ENCODE measurements at regions not wholly inside any gene's neighbourhood (a gene's known extent, or its start where the extent isn't known, plus 50 kb on each side); places are given as distances from the start of the nearest gene placed in this dataset.
"Not testable (repeated sequence)": the region's sequence is repeated elsewhere in the genome, so short reads cannot be mapped to it uniquely, and the experiment has no call there.

DNA sequence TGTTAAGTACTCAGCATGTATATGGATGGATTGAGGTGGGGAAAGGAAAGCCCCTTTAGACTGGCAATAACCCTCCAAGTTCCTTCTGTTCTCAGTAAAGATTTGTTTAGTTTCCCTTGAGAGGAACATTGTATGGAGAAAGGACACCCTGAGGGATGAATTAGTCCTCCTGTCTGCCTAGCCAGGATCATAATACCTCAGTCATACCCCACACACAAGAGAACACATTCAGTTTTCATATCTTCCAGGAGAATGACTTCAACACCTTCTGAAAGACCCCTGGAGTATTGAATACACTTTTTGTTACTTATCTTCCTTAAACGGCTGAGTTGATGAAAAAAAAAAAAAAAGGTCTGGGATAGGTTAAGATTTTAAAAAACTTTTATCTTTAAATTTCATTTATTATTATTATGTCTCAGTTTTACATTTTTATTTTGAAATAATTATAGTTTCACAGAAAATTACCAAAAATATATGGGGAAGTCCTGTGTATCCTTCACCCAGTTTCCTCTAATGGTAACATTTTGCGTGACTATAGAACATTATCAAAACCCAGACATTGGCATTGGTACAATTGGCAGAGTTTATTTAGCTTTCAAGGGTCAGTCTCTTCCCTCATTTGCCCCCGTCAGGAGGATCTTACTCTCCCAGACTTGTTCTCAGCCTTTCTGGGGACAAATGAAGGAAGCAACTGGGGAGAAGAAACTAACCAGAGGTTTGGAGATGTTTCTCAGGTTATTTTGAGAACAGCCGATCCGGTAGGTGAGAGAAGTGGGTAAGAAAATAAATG lies 88.0 kb downstream of the ACTBL2 start:
- DNase-seq, result no peak

DNA sequence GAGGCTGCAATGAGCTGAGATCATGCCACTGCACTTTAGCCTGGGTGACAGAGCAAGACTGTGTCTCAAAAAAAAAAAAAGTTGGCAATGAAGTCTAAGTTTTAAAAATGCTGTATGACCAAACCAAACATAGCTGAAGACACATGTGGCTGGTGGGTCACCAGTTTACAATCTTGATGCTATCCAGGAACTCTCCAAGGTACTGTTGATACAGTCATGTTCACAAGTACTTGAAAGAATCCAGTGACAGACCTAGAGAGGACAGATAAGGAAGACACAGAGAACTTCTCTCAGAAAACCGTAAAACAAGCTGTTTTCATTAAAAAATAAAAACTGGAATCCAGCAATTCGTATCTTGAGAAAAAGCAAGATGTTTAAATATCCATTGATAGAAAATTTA lies 95.7 kb downstream of the ACTBL2 start:
- peak; percentile 19 for DNase-seq

DNA sequence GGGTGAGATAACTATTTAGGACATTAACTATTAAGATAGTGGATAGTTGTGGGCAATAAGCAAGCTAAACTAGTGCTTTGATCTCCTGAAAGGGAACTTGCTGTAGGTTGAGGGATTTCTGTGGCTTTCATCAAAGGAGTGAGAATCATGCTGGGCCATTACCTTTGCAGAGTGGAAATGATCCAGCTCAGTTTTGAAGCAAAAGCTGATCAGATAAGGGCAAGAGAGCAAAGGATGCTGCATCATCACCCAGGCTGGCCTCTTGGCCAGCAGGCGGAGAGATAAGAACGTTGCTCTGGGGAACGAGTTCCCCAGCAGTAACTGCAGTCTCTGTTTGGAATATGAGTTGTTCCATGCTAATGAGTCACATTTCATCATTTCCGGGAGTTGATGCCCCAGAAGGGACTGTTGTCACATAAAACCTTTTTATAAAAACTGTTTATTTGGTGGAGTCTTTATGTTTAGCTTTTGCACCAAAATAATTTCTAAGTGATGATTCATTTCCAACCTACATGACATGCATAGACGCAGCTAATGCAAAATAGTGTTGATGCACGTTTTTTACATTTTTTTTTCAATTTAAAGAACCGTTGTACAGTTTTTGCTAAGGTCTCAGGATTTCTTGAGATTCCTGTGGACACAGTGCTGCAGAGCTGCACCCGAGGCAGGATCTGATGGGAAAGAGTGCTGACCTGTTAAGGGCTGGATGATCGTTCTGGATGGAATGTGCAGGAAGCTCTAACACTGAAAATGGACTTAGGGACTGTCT lies 99.3 kb downstream of the ACTBL2 start:
- DNase-seq, result no peak

DNA sequence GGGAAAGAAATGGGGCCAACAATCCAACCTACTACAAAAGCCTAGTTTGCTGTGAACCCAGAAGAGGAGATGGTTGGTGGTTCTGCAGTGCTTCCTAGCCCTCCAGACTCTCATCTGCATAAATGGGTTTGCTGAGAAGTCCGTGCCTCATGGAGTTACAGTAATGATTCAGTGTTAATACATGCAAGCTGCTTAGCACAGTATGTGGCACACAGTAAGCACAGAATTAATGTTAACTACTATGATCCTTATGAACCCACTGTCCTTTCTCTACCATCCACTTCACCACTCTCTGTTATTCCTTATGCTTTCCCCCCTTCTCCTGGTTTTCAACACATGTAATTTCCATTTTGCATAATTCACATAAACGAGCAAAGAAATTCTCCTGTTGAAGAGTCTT lies 100.0 kb downstream of the ACTBL2 start:
- no peak for DNase-seq

GRCh38 chr5:57370376-57370775 lies 112.2 kb downstream of the ACTBL2 start:
- no peak for DNase-seq

DNA sequence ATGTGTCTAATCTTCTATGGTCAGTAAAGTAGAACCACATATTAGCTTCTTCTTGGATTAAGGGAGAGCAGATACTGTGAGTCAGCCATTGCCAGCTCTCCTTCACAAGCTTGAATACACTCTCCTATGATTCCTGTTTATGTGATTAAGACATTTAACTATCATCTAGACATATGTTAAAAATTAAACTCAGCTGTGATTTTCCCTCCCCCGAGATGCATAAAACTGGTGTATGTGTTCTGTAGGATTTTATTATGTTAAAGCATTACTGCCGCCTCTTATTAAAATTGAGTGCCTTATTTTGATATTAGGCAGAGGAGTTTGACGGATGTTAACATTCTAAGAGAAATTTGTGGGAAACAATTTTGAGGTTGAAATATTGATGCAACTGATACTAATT lies 114.6 kb downstream of the ACTBL2 start:
- no peak for DNase-seq

- no peak for DNase-seq
Observed at GRCh38 chr5:57366744-57367143, 115.9 kb downstream of the ACTBL2 start.

DNA sequence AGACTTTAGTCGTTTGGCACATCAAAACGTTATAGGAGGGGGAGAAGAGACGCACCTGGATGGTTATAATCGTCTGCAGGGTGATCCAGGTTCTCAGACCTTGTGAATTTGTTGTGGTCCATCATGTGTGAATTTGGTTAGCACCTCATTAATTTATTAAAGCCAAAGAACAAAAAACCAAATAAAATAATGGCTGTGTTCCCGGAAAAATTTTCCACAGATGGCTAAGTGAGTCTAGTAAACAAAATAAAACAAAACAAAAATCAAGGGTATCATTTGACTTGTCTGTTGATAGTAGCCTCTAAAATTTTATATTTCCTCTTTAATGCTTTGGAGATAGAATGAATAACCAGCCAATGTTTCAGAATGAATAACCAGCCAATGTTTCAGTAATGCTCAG lies 119.7 kb downstream of the ACTBL2 start:
- DNase-seq, result no peak

DNA sequence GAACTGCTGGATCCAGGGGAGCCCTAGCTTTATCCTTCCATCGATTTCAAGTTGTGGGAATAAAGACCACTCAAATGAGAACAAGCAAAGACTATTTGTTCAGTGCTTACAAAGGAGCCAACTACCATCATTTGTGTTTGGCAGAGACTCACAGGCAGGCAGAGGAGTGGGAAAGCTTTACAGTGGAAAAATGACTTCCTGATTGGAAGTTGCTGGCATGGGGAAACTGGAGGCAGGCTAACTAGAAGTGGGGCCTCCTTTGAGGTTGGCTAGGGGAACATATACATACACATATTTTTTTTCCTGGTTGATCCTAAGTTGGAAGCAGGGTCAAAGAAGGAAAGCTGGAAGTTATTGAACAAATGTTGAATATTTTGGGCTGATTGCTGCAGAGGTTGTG lies 121.7 kb downstream of the ACTBL2 start:
- DNase-seq, result no peak

GRCh38 chr5:57358796-57359592 lies 123.6 kb downstream of the ACTBL2 start:
- DNase-seq, result no peak

- not testable (repeated sequence) for DNase-seq
Observed at GRCh38 chr5:57356850-57357249, 125.8 kb downstream of the ACTBL2 start.

DNA sequence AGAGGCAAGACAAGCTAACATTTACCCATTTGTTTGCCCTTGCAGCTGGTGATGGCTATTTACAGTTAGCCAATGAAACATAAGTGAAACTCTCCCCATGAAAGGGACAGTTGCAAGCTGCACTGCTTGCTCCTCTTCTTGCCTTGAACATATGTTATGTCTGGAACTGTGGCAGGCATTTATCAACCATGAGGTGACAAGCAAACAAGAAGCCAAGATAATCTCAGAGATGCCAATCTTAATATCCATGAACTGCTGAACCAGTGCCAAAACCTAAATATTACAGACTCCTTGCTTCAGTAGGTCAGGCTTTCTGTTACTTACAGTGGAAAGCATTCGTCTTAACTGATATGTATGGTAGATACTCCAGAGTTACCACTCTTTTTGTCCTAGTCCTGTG lies 133.4 kb downstream of the ACTBL2 start:
- no peak for DNase-seq

GRCh38 chr5:57348376-57349140 lies 134.1 kb downstream of the ACTBL2 start:
- DNase-seq, result no peak

GRCh38 chr5:57346328-57346727 lies 136.3 kb downstream of the ACTBL2 start:
- no peak for DNase-seq

DNA sequence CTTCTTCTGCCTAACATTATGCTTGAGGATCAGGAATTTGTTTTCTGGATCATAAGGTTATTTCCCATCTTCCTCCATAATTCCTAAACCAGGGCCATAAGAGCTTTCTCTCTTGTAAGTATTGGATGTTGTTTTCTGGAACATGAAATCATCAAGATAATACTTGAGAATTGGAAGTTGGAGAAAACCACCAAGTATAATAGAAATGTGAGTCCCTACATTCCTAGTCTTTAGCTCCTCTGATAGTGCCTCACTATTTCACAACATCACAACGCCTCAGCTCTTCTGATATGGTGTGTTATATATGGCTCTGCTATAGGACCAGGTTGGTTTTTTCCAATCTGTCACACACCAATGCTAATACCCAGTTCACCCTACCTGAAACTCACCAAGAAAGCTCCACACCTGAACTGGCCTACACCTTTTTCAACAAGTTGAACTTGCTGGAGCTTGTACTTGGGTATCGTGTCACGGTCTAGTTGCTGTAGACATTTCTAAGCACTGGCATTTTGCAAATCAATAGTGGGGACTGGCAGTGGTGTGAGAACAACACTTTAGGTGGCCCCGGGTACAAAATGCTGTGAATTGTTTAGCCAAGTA lies 141.1 kb downstream of the ACTBL2 start:
- DNase-seq, result no peak

DNA sequence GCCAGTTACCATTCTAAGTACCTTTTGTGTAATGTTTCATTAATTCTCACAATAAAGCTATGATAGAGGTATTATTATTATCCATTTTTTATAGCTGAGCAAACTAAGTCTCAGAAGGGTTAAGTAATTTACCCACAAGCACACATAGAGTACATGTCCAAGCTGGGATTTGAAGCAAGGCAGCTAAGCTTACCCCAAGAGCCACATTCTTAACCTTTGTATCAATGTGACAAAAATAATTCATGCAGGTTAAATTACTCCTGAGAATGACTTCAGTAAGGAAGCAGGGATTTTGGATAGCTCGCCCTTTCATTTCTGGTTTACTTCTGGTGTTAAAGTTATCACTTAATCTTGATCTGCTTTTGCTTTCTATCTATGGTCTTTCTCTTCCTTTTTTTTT lies 141.9 kb downstream of the ACTBL2 start:
- DNase-seq, result no peak

GRCh38 chr5:57339521-57339920 lies 143.1 kb downstream of the ACTBL2 start:
- DNase-seq, result no peak

- no peak for DNase-seq
Observed at GRCh38 chr5:57338868-57339340, 143.7 kb downstream of the ACTBL2 start.

DNA sequence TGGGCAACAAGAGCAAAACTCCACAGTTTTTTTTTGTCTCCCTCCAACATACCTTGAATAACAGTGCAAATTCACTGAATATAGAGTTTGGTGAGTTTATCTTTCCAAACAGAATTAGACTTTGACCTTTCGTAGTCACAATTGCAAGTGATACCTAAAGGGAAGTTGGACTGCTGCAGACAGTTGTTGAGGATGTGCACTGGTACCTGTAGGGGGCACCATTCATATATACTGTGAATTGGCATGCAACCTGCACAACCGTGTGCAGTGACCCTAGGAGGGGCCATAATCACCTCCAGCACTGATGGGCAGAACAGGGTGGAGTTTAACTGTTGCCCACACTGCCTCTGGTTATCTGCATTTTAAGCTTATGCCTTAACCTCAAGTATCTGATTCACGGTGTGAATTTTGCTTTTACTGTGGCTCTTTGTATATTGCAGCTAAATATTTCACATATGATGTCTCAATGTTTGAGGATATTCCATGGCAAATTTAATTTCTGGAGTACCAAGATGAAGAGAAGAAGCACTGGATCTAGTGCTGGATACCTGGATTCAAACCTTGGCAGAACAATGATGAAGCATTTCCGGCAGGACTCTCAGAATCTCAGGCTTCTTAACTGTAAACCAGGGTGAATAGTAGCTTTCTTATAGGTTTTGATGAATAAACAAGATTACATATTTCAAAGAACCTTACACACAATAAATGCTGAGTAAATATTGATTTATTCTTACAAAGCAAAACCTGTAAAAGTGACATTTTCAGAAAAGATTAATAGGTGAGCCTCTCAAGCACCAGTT lies 144.3 kb downstream of the ACTBL2 start:
- DNase-seq, result no peak

GRCh38 chr5:57335092-57335660 lies 147.4 kb downstream of the ACTBL2 start:
- no peak for DNase-seq
